Skeletal muscle satellite cell (primary cell): ENCODE measurements at regions not wholly inside any gene's neighbourhood (a gene's known extent, or its start where the extent isn't known, plus 50 kb on each side); places are given as distances from the start of the nearest gene placed in this dataset.

ENCODE experiments used
- H3K27me3 ChIP-seq: 2 replicates; pipeline ENCODE4 v1.7.0; 2013; ENCODE audit warnings: low read length; ENCODE audit not compliant: control insufficient read depth, insufficient read depth
- H3K36me3 ChIP-seq: 2 replicates; pipeline ENCODE4 v1.7.0; 2013; ENCODE audit warnings: mild to moderate bottlenecking, control low read depth, low read length; ENCODE audit not compliant: insufficient read depth
- H3K4me1 ChIP-seq: 2 replicates; pipeline ENCODE4 v1.7.0; 2013; ENCODE audit warnings: low read length; ENCODE audit not compliant: control insufficient read depth, insufficient read depth
- H3K4me2 ChIP-seq: 2 replicates; pipeline ENCODE4 v1.7.0; 2013; ENCODE audit warnings: mild to moderate bottlenecking, low read length
- H3K4me3 ChIP-seq: 2 replicates; pipeline ENCODE4 v1.7.0; 2013; ENCODE audit warnings: low read length
- H3K9ac ChIP-seq: 2 replicates; pipeline ENCODE4 v1.7.0; 2013; ENCODE audit warnings: mild to moderate bottlenecking, low read depth, low read length, moderate library complexity
- H3K9me3 ChIP-seq: replicated peaks from 2 replicates; pipeline ENCODE4 v1.7.0; 2013; ENCODE audit warnings: mild to moderate bottlenecking, control low read depth, low read length

DNA sequence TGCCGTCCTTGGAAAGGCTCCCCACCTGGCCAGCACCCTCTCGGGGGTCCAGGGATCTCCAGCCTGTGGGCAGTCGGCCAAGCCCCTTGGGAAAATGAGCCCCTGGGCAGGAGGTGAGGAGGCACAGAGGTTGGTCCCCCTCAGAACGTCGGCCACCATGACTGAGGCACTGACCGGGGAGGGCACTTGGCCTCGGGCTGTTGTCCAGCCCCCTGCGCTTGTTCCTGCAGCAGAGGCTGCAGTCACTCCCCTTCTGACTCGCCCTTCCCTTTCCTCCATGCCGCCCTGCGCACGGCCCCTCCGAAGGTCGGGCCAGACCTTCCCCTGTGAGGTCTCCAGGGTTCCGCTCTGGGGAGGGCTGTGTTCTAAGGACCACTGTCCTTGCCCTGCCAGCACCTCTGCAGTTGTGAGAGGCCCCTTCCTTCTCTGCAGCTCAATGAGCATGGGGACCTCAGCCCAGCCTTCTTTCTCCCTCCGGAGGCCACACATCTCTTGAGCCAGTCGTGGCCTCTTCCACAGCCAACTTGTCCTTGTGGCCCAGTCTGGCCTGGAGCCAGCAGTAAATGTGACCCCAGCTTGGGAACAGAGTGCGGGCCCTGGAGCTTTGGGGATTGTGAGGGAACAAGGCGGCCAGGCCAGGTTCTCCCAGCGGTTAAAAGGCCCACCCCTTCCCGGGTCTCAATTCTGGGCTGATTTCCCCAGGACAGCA lies 195.5 kb downstream of the DLL1 start:
- H3K4me2 ChIP-seq = no peak overlapping the region

DNA sequence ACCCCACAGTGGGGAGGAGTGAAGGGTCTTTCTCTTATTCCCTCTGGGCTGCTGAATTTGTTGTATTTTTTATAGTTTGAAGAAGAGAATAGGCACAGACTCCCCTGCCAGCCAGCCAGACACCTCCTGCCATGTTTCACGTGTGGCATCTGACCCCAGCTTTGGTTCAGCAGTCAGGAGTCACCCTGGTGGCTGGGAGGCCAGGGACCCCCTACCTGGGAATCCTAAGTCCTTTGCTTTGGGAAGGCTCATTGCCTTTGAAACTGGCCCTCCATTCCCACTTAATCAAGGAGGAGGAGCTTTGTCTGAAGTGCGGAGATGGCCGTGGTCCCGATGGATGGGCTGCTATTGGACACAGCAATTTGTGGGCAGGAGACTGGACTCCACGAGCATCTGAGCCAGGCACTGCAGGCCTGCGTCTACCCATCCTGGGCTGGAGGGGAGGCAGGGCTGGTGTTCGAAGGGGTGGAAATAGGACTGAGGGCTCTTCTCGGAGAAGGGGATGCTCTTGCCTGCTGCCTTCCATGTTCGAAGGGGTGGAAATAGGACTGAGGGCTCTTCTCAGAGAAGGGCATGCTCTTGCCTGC lies 196.1 kb downstream of the DLL1 start:
- Histone ChIP-seq H3K36me3 (no peaks in the 10 kb centered on the region), H3K4me1 (no peaks in the 10 kb centered on the region), H3K27me3 (no peaks in the 10 kb centered on the region), H3K4me3 (no peak overlapping the region), H3K9ac (no peak overlapping the region), H3K4me2 (no peak overlapping the region), H3K9me3 (peaks cover 23% of the 10 kb centered on the region)

More for the DNA sequence above, 195.5 kb downstream of the DLL1 start:
- Histone ChIP-seq H3K36me3 (no peaks in the 10 kb centered on the region), H3K4me3 (no peak overlapping the region), H3K27me3 (no peaks in the 10 kb centered on the region), H3K9ac (no peak overlapping the region), H3K4me1 (no peaks in the 10 kb centered on the region), H3K9me3 (peaks cover 22% of the 10 kb centered on the region)

DNA sequence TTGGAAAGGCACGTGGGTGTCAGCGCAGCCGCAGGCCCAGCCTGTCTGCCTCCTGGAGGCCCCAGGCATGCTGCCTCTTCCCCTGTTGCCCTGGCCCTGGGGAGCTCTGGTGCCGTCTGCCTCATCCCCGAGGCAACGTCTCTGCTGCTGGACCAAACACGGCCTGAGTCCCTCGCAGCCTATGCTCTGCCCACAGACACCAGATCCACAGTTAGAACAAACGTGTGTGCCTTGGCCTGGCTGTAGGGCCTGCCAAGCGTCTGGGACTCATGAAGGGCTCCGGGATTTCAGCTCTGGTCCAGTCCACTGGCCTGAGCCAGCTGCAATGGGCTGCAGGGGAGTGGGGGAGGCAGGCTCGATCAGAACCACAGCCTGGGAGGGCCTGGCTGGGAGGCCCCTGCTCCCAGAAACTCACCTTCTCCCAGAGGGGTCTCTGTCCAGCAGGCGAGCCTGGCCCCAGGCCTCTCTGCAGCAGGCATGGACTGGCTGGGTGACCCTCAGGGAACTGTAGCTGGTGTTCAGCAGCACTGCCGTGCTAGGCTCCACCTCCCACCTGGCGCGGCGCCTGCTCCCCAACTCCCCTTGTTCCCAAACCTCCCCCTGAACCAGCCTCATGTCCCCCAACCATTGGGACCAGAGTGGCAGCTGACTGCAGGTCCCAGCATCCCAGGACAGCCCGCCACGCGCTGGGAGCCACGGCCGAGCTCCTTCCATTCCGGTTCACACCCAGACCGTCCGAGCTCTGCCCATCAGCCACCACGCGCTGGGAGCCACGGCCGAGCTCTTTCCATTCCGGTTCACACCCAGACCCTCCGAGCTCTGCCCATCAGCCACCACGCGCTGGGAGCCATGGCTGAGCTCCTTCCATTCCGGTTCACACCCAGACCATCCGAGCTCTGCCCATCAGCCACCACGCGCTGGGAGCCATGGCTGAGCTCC lies 197.0 kb downstream of the DLL1 start:
- Histone ChIP-seq H3K27me3 (no peaks in the 10 kb centered on the region), H3K9ac (no peak overlapping the region), H3K36me3 (no peaks in the 10 kb centered on the region), H3K4me2 (no peak overlapping the region), H3K4me1 (no peaks in the 10 kb centered on the region), H3K9me3 (peaks cover 23% of the 10 kb centered on the region), H3K4me3 (no peak overlapping the region)

DNA sequence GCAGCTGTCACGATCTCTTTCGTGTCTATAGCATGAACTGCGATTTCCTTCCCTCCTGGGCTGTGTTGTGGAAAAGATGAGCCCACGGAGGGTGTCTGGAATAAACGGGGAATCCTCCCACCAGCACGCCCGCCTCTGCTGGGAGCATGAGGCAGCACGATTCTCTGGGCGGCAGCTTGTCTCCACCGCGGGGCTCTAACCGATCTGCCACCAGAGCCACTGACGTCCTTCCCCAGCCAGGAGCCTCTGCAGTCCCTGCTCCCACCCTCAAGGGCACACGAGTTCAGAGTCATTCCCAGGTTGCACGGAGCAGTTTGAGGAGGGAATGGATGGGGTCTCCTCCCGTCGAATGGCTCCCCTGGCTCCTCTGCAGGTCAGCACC lies 197.6 kb downstream of the DLL1 start:
- no peaks in the 10 kb centered on the region for H3K4me1 ChIP-seq
- H3K36me3 ChIP-seq = no peaks in the 10 kb centered on the region
- H3K4me2 ChIP-seq = no peak overlapping the region
- H3K9ac ChIP-seq = no peak overlapping the region
- H3K4me3 ChIP-seq = no peak overlapping the region
- no peaks in the 10 kb centered on the region for H3K27me3 ChIP-seq
- peaks cover 23% of the 10 kb centered on the region for H3K9me3 ChIP-seq

DNA sequence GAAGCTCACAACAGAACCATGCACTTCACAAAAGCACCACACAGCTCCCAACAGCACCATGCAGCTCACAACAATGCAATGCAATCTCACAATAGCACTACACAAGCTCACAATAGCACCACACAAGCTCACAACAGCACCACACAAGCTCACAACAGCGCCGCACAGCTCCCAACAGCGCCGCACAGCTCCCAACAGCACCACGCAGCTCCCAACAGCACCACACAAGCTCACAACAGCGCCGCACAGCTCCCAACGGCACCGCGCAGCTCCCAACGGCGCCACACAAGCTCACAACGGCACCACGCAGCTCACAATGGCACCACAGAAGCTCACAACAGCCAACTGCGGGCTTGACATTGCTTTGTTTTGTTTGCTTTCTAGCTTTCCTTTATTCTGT lies 198.1 kb downstream of the DLL1 start:
- Histone ChIP-seq H3K9ac (no peak overlapping the region), H3K4me2 (no peak overlapping the region), H3K9me3 (peaks cover 23% of the 10 kb centered on the region), H3K27me3 (no peaks in the 10 kb centered on the region), H3K4me1 (no peaks in the 10 kb centered on the region), H3K4me3 (no peak overlapping the region), H3K36me3 (no peaks in the 10 kb centered on the region)

DNA sequence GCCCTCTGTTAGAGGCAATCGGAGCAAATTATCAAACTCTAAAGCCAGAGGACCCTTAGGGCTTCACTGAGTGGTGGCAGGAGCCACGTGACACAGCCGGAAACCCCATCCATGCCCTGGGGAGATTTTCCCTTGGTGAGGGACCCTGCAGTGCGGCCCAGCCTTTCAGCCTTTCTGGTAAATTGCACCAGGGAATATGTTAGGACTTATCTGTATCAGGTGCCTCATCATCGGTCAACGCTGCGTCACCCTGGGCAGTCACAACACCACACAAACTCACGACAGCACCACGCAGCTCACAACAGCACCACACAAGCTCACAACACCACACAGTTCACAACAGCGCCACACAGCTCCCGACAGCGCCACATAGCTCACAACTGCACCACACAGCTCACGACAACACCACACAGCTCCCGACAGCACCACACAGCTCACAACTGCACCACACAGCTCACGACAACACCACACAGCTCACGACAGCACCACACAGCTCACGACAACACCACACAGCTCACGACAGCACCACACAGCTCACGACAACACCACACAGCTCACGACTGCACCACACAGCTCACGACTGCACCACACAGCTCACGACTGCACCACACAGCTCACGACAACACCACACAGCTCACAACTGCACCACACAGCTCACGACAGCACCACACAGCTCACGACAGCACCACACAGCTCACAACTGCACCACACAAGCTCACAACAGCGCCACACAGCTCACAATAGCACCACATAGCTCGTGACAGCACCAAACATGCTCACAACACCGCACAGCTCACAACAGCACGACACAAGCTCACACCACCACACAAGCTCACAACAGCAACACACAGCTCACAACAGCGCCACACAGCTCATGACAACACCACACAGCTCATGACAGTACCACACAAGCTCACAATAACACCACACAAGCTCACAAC lies 199.0 kb downstream of the DLL1 start:
- peaks cover 22% of the 10 kb centered on the region for H3K9me3 ChIP-seq
- no peaks in the 10 kb centered on the region for H3K27me3 ChIP-seq
- no peak overlapping the region for H3K9ac ChIP-seq
- H3K4me3 ChIP-seq = no peak overlapping the region
- no peaks in the 10 kb centered on the region for H3K4me1 ChIP-seq
- H3K4me2 ChIP-seq = no peak overlapping the region
- H3K36me3 ChIP-seq = no peaks in the 10 kb centered on the region

DNA sequence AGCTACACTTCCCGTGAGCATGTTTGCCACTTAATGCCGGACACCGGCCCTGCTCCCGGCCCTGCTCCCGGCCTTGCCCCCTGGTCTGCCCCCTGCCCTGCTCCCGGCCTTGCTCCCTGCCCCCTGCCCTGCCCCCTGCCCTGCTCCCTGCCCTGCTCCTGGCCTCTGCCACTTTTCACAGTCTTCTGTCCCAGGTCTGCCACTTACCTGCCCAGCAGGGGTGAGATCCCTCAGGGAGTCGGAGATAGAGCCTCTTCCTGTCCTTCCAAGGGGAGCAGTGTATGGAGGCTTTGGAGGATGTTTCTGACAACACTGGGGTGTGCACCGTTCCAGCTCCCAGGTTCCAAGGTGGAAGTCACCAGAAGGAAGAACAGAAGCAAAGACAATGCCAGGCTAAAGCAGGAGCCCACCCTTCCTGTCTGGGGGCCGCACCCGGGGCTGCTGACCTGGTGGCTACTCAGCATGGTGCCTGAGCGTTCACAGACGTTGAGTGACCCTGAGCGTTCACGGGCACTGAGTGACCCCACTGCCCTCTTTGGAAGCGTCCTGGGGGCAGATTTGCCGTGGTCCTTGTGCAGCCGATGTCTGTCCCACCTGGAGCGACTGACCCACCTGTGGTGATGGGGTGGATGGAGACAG lies 199.8 kb downstream of the DLL1 start:
- Histone ChIP-seq H3K9me3 (peaks cover 16% of the 10 kb centered on the region), H3K36me3 (no peaks in the 10 kb centered on the region), H3K27me3 (no peaks in the 10 kb centered on the region)

DNA sequence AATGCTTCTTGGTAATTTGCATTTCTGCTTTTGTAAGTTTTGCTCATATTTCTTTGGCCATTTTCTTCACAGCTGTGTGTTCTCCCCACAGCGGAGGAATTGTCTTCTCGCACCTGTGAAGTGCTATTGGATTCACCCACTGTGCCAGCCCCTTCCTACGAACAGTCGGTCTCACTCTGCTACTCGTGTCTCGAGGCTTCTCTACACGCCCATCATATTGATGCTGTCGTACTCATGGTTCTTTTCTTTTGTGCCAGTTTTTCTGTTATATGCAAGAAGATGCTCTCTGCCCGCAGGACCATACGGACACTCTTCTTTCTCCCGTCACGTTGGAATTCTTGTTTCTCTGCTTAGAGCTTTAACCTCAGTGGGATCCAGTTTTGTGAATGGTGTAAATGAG lies 200.3 kb downstream of the DLL1 start:
- peaks cover 16% of the 10 kb centered on the region for H3K9me3 ChIP-seq
- no peak overlapping the region for H3K4me3 ChIP-seq
- no peak overlapping the region for H3K9ac ChIP-seq
- no peaks in the 10 kb centered on the region for H3K4me1 ChIP-seq
- no peaks in the 10 kb centered on the region for H3K36me3 ChIP-seq
- H3K4me2 ChIP-seq = no peak overlapping the region
- no peaks in the 10 kb centered on the region for H3K27me3 ChIP-seq

More for the DNA sequence above, 199.8 kb downstream of the DLL1 start:
- H3K9ac ChIP-seq = no peak overlapping the region
- H3K4me3 ChIP-seq = no peak overlapping the region
- no peaks in the 10 kb centered on the region for H3K4me1 ChIP-seq
- H3K4me2 ChIP-seq = no peak overlapping the region

DNA sequence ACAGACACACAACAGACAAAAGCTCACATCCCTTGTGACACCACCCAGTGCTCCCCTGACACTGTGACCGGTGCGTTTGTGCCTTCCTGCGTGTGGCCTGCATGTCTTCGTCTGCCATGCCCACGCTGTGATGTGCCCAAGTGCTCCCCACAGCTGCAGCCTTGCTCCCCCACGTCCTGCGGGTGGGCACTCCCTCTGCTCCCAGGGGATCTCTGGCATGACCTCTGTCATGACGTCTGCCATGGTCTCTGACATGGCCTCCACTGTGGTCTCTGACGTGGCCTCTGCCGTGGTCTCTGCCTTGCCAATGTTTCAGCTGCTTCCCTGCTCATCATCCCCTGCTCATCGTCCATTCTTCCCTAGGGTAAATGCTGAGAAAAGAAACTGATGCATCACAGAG lies 200.9 kb downstream of the DLL1 start:
- H3K27me3 ChIP-seq = no peaks in the 10 kb centered on the region
- no peak overlapping the region for H3K4me3 ChIP-seq
- H3K4me1 ChIP-seq = no peaks in the 10 kb centered on the region
- H3K4me2 ChIP-seq = no peak overlapping the region
- peaks cover 16% of the 10 kb centered on the region for H3K9me3 ChIP-seq
- H3K9ac ChIP-seq = no peak overlapping the region
- H3K36me3 ChIP-seq = no peaks in the 10 kb centered on the region

DNA sequence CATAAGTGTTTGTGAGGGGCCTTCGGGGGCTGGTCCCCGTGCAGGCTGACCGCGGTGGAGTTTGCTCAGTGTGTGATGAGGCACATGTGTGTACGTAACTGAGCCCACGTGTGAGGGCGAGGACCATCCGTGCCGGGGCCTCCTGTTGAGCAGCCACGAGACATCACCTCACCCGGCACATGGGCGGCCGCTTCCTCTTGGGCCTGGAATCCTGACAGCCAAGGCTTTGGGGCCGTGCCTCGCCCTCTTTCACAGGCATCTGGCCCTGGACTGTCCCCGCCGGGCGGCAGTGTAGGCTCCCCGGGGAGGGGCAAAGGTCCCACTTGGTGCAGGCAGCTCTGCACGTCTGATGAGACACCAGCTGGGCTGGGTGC lies 202.3 kb downstream of the DLL1 start:
- Histone ChIP-seq H3K4me2 (no peak overlapping the region), H3K27me3 (no peaks in the 10 kb centered on the region), H3K9ac (no peak overlapping the region), H3K4me1 (no peaks in the 10 kb centered on the region), H3K4me3 (no peak overlapping the region), H3K9me3 (peaks cover 9% of the 10 kb centered on the region), H3K36me3 (no peaks in the 10 kb centered on the region)
